Sigmoid colon (tissue), 4 donors: ENCODE measurements at regions not wholly inside any gene's neighbourhood (a gene's known extent, or its start where the extent isn't known, plus 50 kb on each side); places are given as distances from the start of the nearest gene placed in this dataset.

Source experiments
- EP300 ChIP-seq, 4 donors: sonication (generic); formaldehyde crosslinking; IDR thresholded peaks; one replicate each; pipeline ENCODE4 v1.6.1; 2017; ENCODE audit warnings: antibody characterized with exemption in 4 of 4
- POLR2AphosphoS5 ChIP-seq, 4 donors: sonication (generic); formaldehyde crosslinking; IDR thresholded peaks; one replicate each; pipeline ENCODE4 v1.6.1; 2017; ENCODE audit warnings: antibody characterized with exemption in 4 of 4
- TF ChIP-seq, protein P1 (sequence below), 4 experiments: fragments of 450-650 bp in 3 of 4; fragments of 200-600 bp in 1 of 4; IDR thresholded peaks; one replicate each; pipeline ENCODE4 v1.5.1; 2016 to 2019; ENCODE audit warnings: antibody characterized with exemption in 4 of 4, mild to moderate bottlenecking in 3 of 4, moderate library complexity in 2 of 4

DNA sequence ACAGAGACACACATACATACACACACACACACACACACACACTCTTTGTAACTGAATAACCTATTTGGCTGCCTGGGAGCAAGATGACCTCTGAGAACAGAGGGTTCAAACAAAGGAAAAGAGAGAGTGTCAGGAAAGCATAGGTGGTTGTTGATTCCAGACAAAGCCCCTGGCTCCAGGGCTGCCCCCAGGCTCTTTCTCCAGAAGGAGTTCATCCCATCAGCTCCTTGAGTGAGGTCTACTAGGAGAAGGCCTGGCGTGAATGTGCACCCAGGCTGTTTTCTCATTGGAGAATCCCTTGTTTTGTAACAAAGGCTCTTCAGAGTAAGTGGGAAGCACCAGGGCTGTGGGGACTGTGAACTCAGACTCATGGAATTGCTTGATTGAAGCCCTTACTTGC is 151.9 kb downstream of the EMP1 start:
- TF ChIP-seq, protein P1, sequence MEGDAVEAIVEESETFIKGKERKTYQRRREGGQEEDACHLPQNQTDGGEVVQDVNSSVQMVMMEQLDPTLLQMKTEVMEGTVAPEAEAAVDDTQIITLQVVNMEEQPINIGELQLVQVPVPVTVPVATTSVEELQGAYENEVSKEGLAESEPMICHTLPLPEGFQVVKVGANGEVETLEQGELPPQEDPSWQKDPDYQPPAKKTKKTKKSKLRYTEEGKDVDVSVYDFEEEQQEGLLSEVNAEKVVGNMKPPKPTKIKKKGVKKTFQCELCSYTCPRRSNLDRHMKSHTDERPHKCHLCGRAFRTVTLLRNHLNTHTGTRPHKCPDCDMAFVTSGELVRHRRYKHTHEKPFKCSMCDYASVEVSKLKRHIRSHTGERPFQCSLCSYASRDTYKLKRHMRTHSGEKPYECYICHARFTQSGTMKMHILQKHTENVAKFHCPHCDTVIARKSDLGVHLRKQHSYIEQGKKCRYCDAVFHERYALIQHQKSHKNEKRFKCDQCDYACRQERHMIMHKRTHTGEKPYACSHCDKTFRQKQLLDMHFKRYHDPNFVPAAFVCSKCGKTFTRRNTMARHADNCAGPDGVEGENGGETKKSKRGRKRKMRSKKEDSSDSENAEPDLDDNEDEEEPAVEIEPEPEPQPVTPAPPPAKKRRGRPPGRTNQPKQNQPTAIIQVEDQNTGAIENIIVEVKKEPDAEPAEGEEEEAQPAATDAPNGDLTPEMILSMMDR (IDR thresholded peaks at IDR 0.05) = no peak
- TF ChIP-seq POLR2AphosphoS5 (IDR thresholded peaks at IDR 0.05) = no peak
- no peak for TF ChIP-seq EP300 (IDR thresholded peaks at IDR 0.05)
